ENCODE measurements at regions not wholly inside any gene's neighbourhood (a gene's known extent, or its start where the extent isn't known, plus 50 kb on each side); places are given as distances from the start of the nearest gene placed in this dataset.

- H3K4me3 ChIP-seq (ENCODE audit: insufficient read depth, low read depth, low read length): no peak overlapping the region
- H3K36me3 ChIP-seq (ENCODE audit: control insufficient read depth, insufficient read depth, low read length): no peaks in the 10 kb centered on the region
- H4K8ac ChIP-seq (ENCODE audit: low read depth in 2 of 2, low read length in 2 of 2): no peak overlapping the region
- H4K91ac ChIP-seq (ENCODE audit: insufficient read depth, low read depth, low read length): no peak overlapping the region
- no peak overlapping the region for H3K18ac ChIP-seq (ENCODE audit: low read depth, low read length)
- no peak overlapping the region for H3K14ac ChIP-seq (replicated peaks; ENCODE audit: low read depth, low read length)
- no peaks in the 10 kb centered on the region for H3K9me1 ChIP-seq (ENCODE audit: insufficient read depth, low read length)
- DNase-seq (no peak), ATAC-seq (ENCODE audit: low read depth) (no peak)
- no peak overlapping the region for H3K56ac ChIP-seq (ENCODE audit: extremely low read depth, insufficient read depth, low read length)
- H2BK15ac ChIP-seq (ENCODE audit: low read depth, low read length): no peak overlapping the region
- no peak overlapping the region for H3K23ac ChIP-seq (ENCODE audit: low read depth, low read length)
- no peaks in the 10 kb centered on the region for H4K20me1 ChIP-seq (ENCODE audit: insufficient read depth, low read length)
- no peak overlapping the region for H3K4me2 ChIP-seq (ENCODE audit: low read depth, low read length)
- H2AK9ac ChIP-seq (replicated peaks; ENCODE audit: low read depth, low read length, poor library complexity): no peak overlapping the region
- H3K27me3 ChIP-seq (ENCODE audit: control insufficient read depth, insufficient read depth, low read length): no peaks in the 10 kb centered on the region
- no peak overlapping the region for H2BK20ac ChIP-seq (ENCODE audit: low read depth, low read length)
- TF ChIP-seq RAD21 (IDR thresholded peaks at IDR 0.05; ENCODE audit: low read length) (no peak), NFE2L2 (IDR thresholded peaks at IDR 0.05; ENCODE audit: low read depth, low read length) (no peak), SMC3 (IDR thresholded peaks at IDR 0.05; ENCODE audit: low read depth, low read length) (no peak), BHLHE40 (IDR thresholded peaks at IDR 0.05; ENCODE audit: low read depth, low read length) (no peak), FOS (IDR thresholded peaks at IDR 0.05; ENCODE audit: low read depth, low read length) (no peak), MAZ (IDR thresholded peaks at IDR 0.05; ENCODE audit: borderline replicate concordance, low read depth, low read length) (no peak), CHD1 (IDR thresholded peaks at IDR 0.05; ENCODE audit: low read depth, low read length) (no peak), CEBPB (IDR thresholded peaks at IDR 0.05; ENCODE audit: low read depth, low read length) (no peak)
- TF ChIP-seq, protein P1, sequence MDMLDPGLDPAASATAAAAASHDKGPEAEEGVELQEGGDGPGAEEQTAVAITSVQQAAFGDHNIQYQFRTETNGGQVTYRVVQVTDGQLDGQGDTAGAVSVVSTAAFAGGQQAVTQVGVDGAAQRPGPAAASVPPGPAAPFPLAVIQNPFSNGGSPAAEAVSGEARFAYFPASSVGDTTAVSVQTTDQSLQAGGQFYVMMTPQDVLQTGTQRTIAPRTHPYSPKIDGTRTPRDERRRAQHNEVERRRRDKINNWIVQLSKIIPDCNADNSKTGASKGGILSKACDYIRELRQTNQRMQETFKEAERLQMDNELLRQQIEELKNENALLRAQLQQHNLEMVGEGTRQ (IDR thresholded peaks at IDR 0.05; ENCODE audit: low read depth, low read length): no peak
- TF ChIP-seq, protein P2, sequence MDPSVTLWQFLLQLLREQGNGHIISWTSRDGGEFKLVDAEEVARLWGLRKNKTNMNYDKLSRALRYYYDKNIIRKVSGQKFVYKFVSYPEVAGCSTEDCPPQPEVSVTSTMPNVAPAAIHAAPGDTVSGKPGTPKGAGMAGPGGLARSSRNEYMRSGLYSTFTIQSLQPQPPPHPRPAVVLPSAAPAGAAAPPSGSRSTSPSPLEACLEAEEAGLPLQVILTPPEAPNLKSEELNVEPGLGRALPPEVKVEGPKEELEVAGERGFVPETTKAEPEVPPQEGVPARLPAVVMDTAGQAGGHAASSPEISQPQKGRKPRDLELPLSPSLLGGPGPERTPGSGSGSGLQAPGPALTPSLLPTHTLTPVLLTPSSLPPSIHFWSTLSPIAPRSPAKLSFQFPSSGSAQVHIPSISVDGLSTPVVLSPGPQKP (IDR thresholded peaks at IDR 0.05; ENCODE audit: borderline replicate concordance, low read depth, low read length): no peak
- H3K9me3 ChIP-seq (ENCODE audit: control insufficient read depth, insufficient read depth, low read length): no peaks in the 10 kb centered on the region
- no peak overlapping the region for H2AFZ ChIP-seq (replicated peaks; ENCODE audit: low read length, poor library complexity)
- no TSS peak for BruUV-seq (replicated peaks)
- in situ Hi-C loops (cut with MboI; ENCODE audit: low sequenced_read_pairs): no loop called here
- no peaks in the 10 kb centered on the region for H3K4me1 ChIP-seq (ENCODE audit: control insufficient read depth, insufficient read depth, low read length)
- no peaks in the 10 kb centered on the region for H3K79me1 ChIP-seq (ENCODE audit: low read depth in 1 of 2, low read length in 2 of 2)
- H4K5ac ChIP-seq (ENCODE audit: low read depth, low read length): no peak overlapping the region
- intact Hi-C loops (cut with micrococcal nuclease): loop anchor here (5.0 kb wide), 1 partner anchor 38 kb away; no protein-coding TSS in a partner anchor
- H3K4ac ChIP-seq (ENCODE audit: low read depth, low read length): no peak overlapping the region
- H2BK5ac ChIP-seq (ENCODE audit: low read depth, low read length, poor library complexity, severe bottlenecking): no peak overlapping the region
- dilution Hi-C loops (cut with HindIII; ENCODE audit: low sequenced_read_pairs, unreplicated experiment): no loop called here
- ChIA-PET CTCF (interaction anchor here (1.5 kb wide), 1 partner anchor 514 kb away, joined by 3 read pairs; no protein-coding TSS in a partner anchor), POLR2A (ENCODE audit: unreplicated experiment) (no interaction called here)
- no peak overlapping the region for H3K27ac ChIP-seq (ENCODE audit: insufficient read depth, low read length)
- WGBS, 2 experiments (ENCODE audit: extremely low coverage in 2 of 2, insufficient read length in 1 of 2): 100% methylated on average over 1 of the region's 2 CpGs; no CpG with 5 or more reads in 1 of the 2 experiments
- H2BK120ac ChIP-seq (ENCODE audit: low read depth, low read length): no peak overlapping the region
- H3K9ac ChIP-seq (ENCODE audit: low read depth, low read length): no peak overlapping the region
- H2AK5ac ChIP-seq (ENCODE audit: low read depth, low read length): no peak overlapping the region
These were observed 308.0 kb upstream of the NREP start for GRCh38 chr5:112064956-112065355.
